ENCODE measurements at regions not wholly inside any gene's neighbourhood (a gene's known extent, or its start where the extent isn't known, plus 50 kb on each side); places are given as distances from the start of the nearest gene placed in this dataset.
"Not testable (repeated sequence)": the region's sequence is repeated elsewhere in the genome, so short reads cannot be mapped to it uniquely, and the experiment has no call there.

DNA sequence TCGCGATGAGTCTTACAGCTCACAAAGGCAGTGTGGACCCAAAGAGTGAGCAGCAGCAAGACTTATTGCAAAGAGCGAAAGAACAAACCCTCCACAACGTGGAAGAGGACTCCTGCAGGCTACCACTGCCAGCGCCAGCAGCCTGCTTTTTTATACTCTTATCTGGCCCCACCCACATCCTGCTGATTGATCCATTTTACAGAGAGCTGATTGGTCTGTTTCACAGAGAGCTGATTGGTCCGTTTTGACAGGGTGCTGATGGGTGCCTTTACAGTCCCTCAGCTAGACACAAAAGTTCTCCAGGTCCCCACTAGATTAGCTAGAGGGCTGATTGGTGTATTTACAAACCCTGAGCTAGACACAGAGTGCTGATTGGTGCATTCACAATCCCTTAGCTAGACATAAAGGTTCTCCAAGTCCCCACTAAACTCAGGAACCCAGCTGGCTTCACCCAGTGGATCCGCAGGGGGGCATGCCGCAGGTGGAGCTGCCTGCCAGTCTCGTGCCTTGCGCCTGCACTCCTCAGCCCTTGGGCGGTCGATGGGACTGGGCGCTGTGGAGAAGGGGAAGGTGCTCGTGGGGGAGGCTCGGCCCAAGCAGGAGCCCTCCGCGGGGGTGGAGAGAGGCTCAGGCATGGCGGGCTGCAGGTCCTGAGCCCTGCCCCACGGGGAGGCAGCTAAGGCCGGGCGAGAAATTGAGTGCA is 75.7 kb downstream of the QDPR start:
- not testable (repeated sequence) for DNase-seq

DNA sequence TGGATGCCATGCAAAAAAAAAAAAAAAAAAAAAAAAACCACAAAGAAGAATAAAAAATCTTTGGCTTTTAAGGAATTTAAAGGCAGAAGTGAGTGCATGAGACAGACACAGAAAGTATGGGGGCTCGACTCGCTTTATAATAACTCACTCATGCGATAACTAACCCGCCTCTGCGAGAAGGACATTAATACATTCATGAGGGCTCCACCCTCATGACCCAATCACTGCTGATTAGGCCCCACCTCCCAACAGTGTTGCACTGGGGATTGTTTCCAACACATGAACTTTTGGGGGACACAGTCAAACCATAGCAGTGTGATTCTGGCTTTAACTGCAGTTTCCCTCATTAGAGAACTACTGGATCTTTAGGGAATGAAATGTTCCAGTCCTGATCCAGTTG is 78.1 kb downstream of the QDPR start:
- DNase-seq = no peak

- no peak for DNase-seq
Measured at GRCh38 chr4:17427991-17428390, 83.9 kb downstream of the QDPR start.

DNA sequence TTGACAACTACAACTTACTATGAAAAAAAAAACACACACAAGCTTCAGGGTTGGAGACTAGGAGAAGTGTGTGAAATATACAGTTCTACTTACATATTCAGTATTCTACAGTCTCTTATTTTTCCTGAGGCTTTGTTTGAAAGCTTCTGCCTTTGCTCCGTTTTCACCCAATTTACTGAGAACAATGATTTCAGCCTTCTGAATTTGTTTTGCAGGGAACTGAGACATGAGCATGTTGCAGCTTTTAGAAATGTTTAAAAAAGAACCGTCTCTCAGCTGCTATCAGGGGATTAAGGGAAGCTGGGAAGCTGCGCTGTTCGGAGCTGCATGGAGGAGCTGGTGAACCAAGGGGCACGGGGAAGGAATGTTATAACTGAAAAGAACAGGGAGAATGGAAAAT is 85.7 kb downstream of the QDPR start:
- DNase-seq = no peak

- no peak for DNase-seq
Measured at GRCh38 chr4:17418010-17418409, 93.9 kb downstream of the QDPR start.

GRCh38 chr4:17414392-17414791 is 97.5 kb downstream of the QDPR start:
- no peak for DNase-seq

GRCh38 chr4:17400686-17401085 is 111.2 kb downstream of the QDPR start:
- DNase-seq = no peak

DNA sequence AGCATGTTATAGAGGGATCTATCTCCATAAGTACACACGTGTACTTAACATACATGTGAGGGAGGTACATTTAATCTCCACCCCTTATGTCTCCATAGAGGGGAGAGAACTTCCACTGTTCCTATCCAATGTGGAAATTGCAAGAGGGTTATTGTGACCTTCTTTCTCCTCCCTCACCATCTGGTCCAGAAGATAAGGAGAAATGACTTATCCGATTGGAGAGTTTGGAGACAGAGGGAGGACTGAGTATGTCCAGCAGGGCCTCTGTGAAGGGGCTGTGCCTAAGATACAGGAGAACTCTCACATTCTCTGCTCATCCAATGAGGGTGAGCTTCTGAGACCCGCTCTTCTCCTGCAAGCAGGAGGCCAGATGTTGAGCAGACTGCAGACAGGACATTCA is 113.1 kb downstream of the QDPR start:
- DNase-seq = peak; percentile 31

DNA sequence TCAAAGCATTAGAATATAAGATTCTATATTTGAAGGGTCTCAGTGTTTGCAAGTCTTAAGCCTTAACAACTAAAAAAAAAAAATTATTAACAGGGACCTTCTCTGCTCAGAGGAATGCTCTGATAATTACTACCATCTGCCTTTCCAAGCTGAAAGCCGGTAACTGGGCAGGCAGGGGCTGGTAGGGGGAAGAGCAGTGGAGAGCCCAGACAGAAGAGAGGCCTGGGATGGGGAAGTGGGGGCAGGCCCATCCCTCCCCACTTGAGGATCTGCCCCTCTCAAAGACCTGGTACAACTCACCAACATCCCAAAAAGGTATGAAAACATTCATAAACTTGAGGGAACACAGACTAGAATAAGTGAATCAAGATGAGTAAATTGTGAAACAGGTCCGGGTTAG is 113.9 kb downstream of the QDPR start:
- DNase-seq = no peak

DNA sequence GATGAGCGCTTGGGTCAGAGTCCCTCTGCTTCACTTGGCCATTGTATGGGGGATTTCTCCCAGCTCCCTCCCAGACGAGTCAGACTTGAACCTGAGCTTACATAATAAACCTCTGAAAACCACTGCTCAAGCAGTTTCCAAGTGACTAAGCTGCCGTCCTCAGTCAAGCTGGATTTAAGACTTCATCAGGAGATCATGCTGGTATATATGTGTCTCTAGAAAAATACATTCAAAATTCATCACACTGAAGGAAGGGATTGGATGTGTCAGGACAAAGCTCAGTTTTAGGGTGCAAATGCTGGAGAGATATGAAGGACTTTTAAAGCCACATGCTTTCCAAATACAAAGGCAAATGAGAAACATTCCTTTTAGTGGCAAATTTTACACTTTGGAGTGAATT is 114.3 kb downstream of the QDPR start:
- DNase-seq = no peak

DNA sequence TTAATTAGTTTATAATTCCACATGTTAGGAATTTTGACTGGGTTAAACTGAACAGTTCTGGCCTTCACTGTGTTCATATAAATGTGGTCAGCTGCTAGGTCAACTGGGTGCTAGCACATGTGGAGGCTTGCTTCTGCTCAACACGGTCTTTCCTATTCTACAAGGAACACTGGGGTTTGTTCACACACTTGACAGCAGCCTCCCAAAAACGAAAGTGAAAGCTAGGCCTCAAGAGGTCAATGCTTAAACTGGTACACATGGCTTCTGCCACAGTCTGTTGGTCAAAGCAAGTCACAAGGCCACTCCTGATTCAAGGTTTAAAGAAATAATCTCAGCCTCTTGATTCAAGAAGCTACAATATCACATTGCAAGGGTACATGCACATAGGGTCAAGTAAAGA is 126.5 kb downstream of the QDPR start:
- DNase-seq = peak; percentile 2

GRCh38 chr4:17380347-17380746 is 131.5 kb downstream of the QDPR start:
- no peak for DNase-seq

- no peak for DNase-seq
Measured at GRCh38 chr4:17376205-17376604, 135.7 kb downstream of the QDPR start.

DNA sequence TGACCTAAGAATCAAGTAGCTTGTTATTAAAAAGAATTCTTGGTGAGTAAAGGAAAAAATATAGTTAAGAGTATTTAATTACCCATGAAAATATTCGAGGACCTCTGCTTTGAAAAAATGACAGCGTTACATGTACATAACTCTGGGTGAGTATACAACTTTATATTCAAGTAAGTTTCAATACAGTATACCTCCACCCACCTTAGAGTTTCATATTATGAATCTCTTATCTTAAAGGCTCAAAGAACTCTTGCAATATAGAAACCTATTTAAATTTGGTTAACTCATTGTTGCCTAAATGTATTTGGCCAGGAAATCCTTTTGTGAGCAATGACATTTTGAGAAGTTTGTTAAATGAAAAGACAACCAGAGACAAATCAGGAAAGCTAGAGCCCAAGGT is 138.2 kb downstream of the QDPR start:
- DNase-seq = no peak

- DNase-seq = no peak
Measured at GRCh38 chr4:17370818-17371217, 141.1 kb downstream of the QDPR start.

DNA sequence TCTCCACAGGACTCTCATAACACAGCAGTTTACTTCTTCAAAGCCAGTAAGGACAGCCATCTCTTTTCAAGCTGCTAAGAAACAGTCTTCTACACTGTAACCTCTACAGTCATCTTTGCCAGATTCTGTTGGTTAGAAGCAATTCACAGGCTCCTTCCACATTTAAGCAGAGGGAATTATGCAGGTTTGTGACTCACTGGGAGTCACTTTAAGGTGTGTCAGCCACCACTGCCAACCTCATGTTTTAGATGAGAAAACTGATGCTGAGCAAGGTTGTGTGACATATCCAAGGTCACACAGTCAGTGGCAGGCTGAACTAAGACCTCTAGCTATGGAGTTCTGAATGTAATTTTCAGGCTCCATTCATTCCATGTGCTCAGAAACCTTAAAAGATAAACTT is 143.5 kb downstream of the QDPR start:
- DNase-seq = no peak

- DNase-seq = no peak
Measured at GRCh38 chr4:17367201-17367600, 144.7 kb downstream of the QDPR start.

DNA sequence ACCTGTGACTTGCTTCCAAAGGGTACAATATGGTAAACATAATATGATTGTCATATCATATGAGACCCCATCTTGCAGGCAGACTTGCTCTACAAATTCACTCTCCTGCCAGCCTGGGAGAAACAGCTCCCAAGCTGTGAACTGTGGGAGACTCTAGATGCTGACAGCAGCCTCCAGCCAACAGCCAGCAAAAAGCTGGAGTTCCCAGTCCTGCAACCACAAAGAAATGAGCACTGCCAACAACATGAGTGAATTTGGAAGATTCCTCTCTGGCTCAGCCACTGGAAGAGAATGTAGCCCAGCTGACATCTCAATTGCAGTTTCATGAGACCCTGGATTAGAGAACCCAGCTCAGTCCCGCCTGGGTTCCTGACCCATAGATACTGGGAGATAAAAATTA is 145.4 kb downstream of the QDPR start:
- no peak for DNase-seq

DNA sequence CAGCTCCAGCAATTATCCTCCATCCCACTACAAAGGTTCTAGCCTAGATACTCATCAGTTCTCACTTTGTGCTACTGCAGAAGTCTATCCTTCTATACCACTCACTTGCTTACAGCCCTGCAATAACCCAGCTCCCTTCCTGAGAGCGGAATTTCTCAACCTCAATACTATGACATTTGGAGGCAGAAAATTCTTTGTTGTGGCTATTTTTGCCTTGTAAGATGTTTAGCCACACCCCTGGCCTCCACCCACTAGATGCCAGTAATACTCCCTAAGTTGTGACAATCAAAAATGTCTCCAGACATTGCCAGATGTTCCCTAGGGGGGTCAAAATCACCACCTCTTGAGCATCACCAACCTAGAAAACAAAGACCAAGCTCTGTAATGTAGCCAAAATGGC is 149.5 kb downstream of the QDPR start:
- no peak for DNase-seq

DNA sequence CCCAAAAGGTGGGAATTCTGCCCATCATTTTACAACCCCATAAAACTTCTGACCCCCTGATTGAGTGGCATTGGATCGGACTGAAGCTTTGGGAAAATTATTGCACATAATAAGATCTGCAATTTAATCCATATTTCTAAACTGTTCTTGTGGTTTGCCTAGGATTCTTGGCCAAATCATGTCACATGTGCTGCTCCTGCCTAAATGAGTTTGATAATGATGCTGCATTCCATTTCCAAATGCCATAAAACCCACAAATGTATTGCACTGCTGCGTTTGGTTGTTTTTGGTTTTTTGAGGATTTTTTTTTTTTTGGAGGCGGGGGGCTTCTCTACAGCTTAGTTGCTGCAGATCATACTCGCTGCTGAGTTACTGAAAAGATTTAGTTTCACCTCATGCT is 153.6 kb downstream of the QDPR start:
- no peak for DNase-seq

- DNase-seq = no peak
Measured at GRCh38 chr4:17356926-17357325, 155.0 kb downstream of the QDPR start.

DNA sequence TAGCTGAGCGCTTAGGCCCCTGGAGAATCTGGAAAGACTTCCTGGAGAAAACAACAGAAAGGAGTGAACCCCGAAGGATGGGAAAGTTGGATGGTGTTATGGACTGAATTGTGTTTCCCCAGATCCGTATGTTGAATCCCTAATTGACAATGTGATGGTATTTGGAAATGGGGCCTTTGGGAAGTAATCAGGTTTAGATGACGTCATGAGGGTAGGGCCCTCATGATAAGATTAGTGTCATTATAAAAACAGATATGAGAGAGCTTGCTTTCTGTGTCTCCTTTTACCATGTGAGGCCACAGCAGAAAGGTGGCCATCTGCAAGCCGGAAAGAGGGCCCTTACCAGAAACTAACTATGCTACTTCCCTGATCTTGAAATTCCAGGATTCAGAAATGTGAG is 159.5 kb downstream of the QDPR start:
- no peak for DNase-seq

- DNase-seq = peak; percentile 23
Measured at GRCh38 chr4:17347445-17347844, 164.4 kb downstream of the QDPR start.

GRCh38 chr4:17339376-17339775 is 172.5 kb downstream of the QDPR start:
- DNase-seq = no peak

DNA sequence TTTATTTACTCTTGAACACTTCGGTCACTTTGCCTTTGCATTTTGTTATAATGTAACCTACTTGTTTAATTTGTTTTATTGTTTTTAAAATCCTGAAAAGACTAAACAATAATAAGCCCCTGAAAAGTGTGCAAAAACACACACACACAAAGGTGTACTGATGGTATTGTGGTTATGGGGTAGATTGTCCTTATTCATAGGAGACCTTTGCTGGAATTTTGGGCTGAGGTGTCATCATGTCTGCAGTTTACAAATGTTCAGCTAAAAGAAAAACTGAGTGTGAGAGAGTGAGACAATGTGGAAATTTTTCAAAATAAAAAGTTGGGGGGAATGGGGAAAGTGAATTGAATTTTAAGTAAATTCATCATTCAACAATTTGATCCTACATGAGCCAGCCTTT is 174.9 kb downstream of the QDPR start:
- no peak for DNase-seq

GRCh38 chr4:17336524-17336961 is 175.3 kb downstream of the QDPR start:
- DNase-seq = no peak

Measured in hematopoietic multipotent progenitor cell treated with erythropoietin and hydrocortisone succinate and interleukin-3 and kit ligand, for 8 days (in vitro differentiated cells).